Glomerular visceral epithelial cell (primary cell): ENCODE measurements at regions not wholly inside any gene's neighbourhood (a gene's known extent, or its start where the extent isn't known, plus 50 kb on each side); places are given as distances from the start of the nearest gene placed in this dataset.
A peak's percentile ranks its signal among the peaks of the same experiment; 100 is the strongest.

Experiments
- DNase-seq: peaks from one replicate; pipeline ENCODE4 v3.0.0-alpha.2; 2016; ENCODE audit errors: extremely low spot score

GRCh38 chr14:28467611-28468010 lies 299.0 kb upstream of the FOXG1 start:
- no peak for DNase-seq

- DNase-seq: no peak
Observed at GRCh38 chr14:28468191-28469151, 298.1 kb upstream of the FOXG1 start.

GRCh38 chr14:28482251-28483040 lies 284.1 kb upstream of the FOXG1 start:
- no peak for DNase-seq

- DNase-seq: no peak
Observed at GRCh38 chr14:28483506-28483905, 283.1 kb upstream of the FOXG1 start.

- no peak for DNase-seq
Observed at GRCh38 chr14:28488684-28489083, 277.9 kb upstream of the FOXG1 start.

- no peak for DNase-seq
Observed at GRCh38 chr14:28493516-28493915, 273.1 kb upstream of the FOXG1 start.

GRCh38 chr14:28494196-28494595 lies 272.4 kb upstream of the FOXG1 start:
- no peak for DNase-seq

- no peak for DNase-seq
Observed at GRCh38 chr14:28496364-28496763, 270.2 kb upstream of the FOXG1 start.

GRCh38 chr14:28502517-28502916 lies 264.1 kb upstream of the FOXG1 start:
- DNase-seq: no peak

GRCh38 chr14:28515571-28515970 lies 251.0 kb upstream of the FOXG1 start:
- DNase-seq: peak; percentile 57

GRCh38 chr14:28536889-28537288 lies 229.7 kb upstream of the FOXG1 start:
- no peak for DNase-seq

- DNase-seq: no peak
Observed at GRCh38 chr14:28542040-28542439, 224.5 kb upstream of the FOXG1 start.

GRCh38 chr14:28565345-28565744 lies 201.2 kb upstream of the FOXG1 start:
- no peak for DNase-seq

- peak; percentile 45 for DNase-seq
Observed at GRCh38 chr14:28570391-28570790, 196.2 kb upstream of the FOXG1 start.

GRCh38 chr14:28571636-28572035 lies 195.0 kb upstream of the FOXG1 start:
- no peak for DNase-seq

- no peak for DNase-seq
Observed at GRCh38 chr14:28576523-28576922, 190.1 kb upstream of the FOXG1 start.

GRCh38 chr14:28577187-28577586 lies 189.4 kb upstream of the FOXG1 start:
- DNase-seq: no peak

- peak; percentile 25 for DNase-seq
Observed at GRCh38 chr14:28577711-28578131, 188.9 kb upstream of the FOXG1 start.

- DNase-seq: no peak
Observed at GRCh38 chr14:28584951-28585350, 181.6 kb upstream of the FOXG1 start.

- DNase-seq: no peak
Observed at GRCh38 chr14:28589792-28590191, 176.8 kb upstream of the FOXG1 start.

GRCh38 chr14:28596391-28596790 lies 170.2 kb upstream of the FOXG1 start:
- DNase-seq: no peak

GRCh38 chr14:28599191-28599590 lies 167.4 kb upstream of the FOXG1 start:
- no peak for DNase-seq

- DNase-seq: no peak
Observed at GRCh38 chr14:28599605-28600004, 167.0 kb upstream of the FOXG1 start.
